ENCODE measurements at regions not wholly inside any gene's neighbourhood (a gene's known extent, or its start where the extent isn't known, plus 50 kb on each side); places are given as distances from the start of the nearest gene placed in this dataset.

GRCh38 chr4:34922325-34922724 is 1322.0 kb downstream of the ARAP2 start:
- no peak for TF ChIP-seq CTCF (IDR thresholded peaks at IDR 0.05; ENCODE audit: low read depth, low read length, missing control alignments)
- H3K4me3 ChIP-seq (replicated peaks; ENCODE audit: low read depth, low read length): no peak overlapping the region
- no peak for DNase-seq (ENCODE audit: extremely low read depth, low read depth)

GRCh38 chr4:34932591-34932990 is 1311.7 kb downstream of the ARAP2 start:
- DNase-seq (ENCODE audit: extremely low read depth, low read depth): no peak
- H3K4me3 ChIP-seq (replicated peaks; ENCODE audit: low read depth, low read length): no peak overlapping the region
- no peak for TF ChIP-seq CTCF (IDR thresholded peaks at IDR 0.05; ENCODE audit: low read depth, low read length, missing control alignments)

GRCh38 chr4:34935739-34936138 is 1308.6 kb downstream of the ARAP2 start:
- H3K4me3 ChIP-seq (replicated peaks; ENCODE audit: low read depth, low read length): no peak overlapping the region
- no peak for DNase-seq (ENCODE audit: extremely low read depth, low read depth)
- TF ChIP-seq CTCF (IDR thresholded peaks at IDR 0.05; ENCODE audit: low read depth, low read length, missing control alignments): no peak

GRCh38 chr4:34939073-34939472 is 1305.2 kb downstream of the ARAP2 start:
- DNase-seq (ENCODE audit: extremely low read depth, low read depth): no peak
- no peak overlapping the region for H3K4me3 ChIP-seq (replicated peaks; ENCODE audit: low read depth, low read length)
- no peak for TF ChIP-seq CTCF (IDR thresholded peaks at IDR 0.05; ENCODE audit: low read depth, low read length, missing control alignments)

- TF ChIP-seq CTCF (IDR thresholded peaks at IDR 0.05; ENCODE audit: low read depth, low read length, missing control alignments): no peak
- H3K4me3 ChIP-seq (replicated peaks; ENCODE audit: low read depth, low read length): no peak overlapping the region
- DNase-seq (ENCODE audit: extremely low read depth, low read depth): no peak
These were observed 1300.5 kb downstream of the ARAP2 start for GRCh38 chr4:34943741-34944386.

GRCh38 chr4:34950926-34951325 is 1293.4 kb downstream of the ARAP2 start:
- H3K4me3 ChIP-seq (replicated peaks; ENCODE audit: low read depth, low read length): no peak overlapping the region
- no peak for DNase-seq (ENCODE audit: extremely low read depth, low read depth)
- TF ChIP-seq CTCF (IDR thresholded peaks at IDR 0.05; ENCODE audit: low read depth, low read length, missing control alignments): no peak

All from HFF-Myc (cell line).